ENCODE measurements at regions not wholly inside any gene's neighbourhood (a gene's known extent, or its start where the extent isn't known, plus 50 kb on each side); places are given as distances from the start of the nearest gene placed in this dataset.
"Not testable (repeated sequence)": the region's sequence is repeated elsewhere in the genome, so short reads cannot be mapped to it uniquely, and the experiment has no call there.

- in situ Hi-C loops (cut with MboI; ENCODE audit: low sequenced_read_pairs): loop anchor here (10.0 kb wide), 1 partner anchor 50 kb away; no protein-coding TSS in a partner anchor
- not testable (repeated sequence) for H3K4me3 ChIP-seq; DNase-seq (ENCODE audit: low spot score in 2 of 2)
These were observed 78.4 kb downstream of the TMEM121 start for GRCh38 chr14:105604531-105605463.

GRCh38 chr14:105605464-105606304, 79.3 kb downstream of the TMEM121 start:
- DNase-seq (ENCODE audit: low spot score in 2 of 2): no peak

More at GRCh38 chr14:105604531-105605463, 78.4 kb downstream of the TMEM121 start:
- H3K27me3 ChIP-seq (ENCODE audit: low read depth); H3K4me1 ChIP-seq; H3K9me3 ChIP-seq; H3K36me3 ChIP-seq (replicated peaks): not testable (repeated sequence)

GRCh38 chr14:105606305-105606975, 80.1 kb downstream of the TMEM121 start:
- H3K9me3 ChIP-seq; DNase-seq (ENCODE audit: low spot score in 2 of 2); H3K4me3 ChIP-seq; H3K36me3 ChIP-seq (replicated peaks); H3K4me1 ChIP-seq; H3K27me3 ChIP-seq (ENCODE audit: low read depth): not testable (repeated sequence)
- in situ Hi-C loops (cut with MboI; ENCODE audit: low sequenced_read_pairs): loop anchor here (10.0 kb wide), 1 partner anchor 48 kb away; no protein-coding TSS in a partner anchor

More at GRCh38 chr14:105605464-105606304, 79.3 kb downstream of the TMEM121 start:
- H3K27me3 ChIP-seq (ENCODE audit: low read depth): no peaks in the 10 kb centered on the region
- no peaks in the 10 kb centered on the region for H3K36me3 ChIP-seq (replicated peaks)
- H3K9me3 ChIP-seq: no peaks in the 10 kb centered on the region
- no peak overlapping the region for H3K4me3 ChIP-seq
- in situ Hi-C loops (cut with MboI; ENCODE audit: low sequenced_read_pairs): loop anchor here (10.0 kb wide), 1 partner anchor 49 kb away; no protein-coding TSS in a partner anchor
- H3K4me1 ChIP-seq: no peaks in the 10 kb centered on the region

- in situ Hi-C loops (cut with MboI; ENCODE audit: low sequenced_read_pairs): loop anchor here (10.0 kb wide), 1 partner anchor 48 kb away; no protein-coding TSS in a partner anchor
These were observed 80.6 kb downstream of the TMEM121 start for GRCh38 chr14:105607025-105607424.

GRCh38 chr14:105614987-105615386, 88.6 kb downstream of the TMEM121 start:
- not testable (repeated sequence) for H3K27me3 ChIP-seq (ENCODE audit: low read depth); H3K4me1 ChIP-seq
- in situ Hi-C loops (cut with MboI; ENCODE audit: low sequenced_read_pairs): loop anchor here (10.0 kb wide), 1 partner anchor 150 kb away; no protein-coding TSS in a partner anchor

More at GRCh38 chr14:105607025-105607424, 80.6 kb downstream of the TMEM121 start:
- not testable (repeated sequence) for H3K4me3 ChIP-seq; H3K36me3 ChIP-seq (replicated peaks); H3K27me3 ChIP-seq (ENCODE audit: low read depth); H3K9me3 ChIP-seq; H3K4me1 ChIP-seq; DNase-seq (ENCODE audit: low spot score in 2 of 2)

GRCh38 chr14:105615986-105616801, 89.8 kb downstream of the TMEM121 start:
- not testable (repeated sequence) for DNase-seq (ENCODE audit: low spot score in 2 of 2); H3K27me3 ChIP-seq (ENCODE audit: low read depth); H3K4me3 ChIP-seq; H3K9me3 ChIP-seq; H3K4me1 ChIP-seq; H3K36me3 ChIP-seq (replicated peaks)
- in situ Hi-C loops (cut with MboI; ENCODE audit: low sequenced_read_pairs): loop anchor here (10.0 kb wide), 1 partner anchor 149 kb away; no protein-coding TSS in a partner anchor

More at GRCh38 chr14:105614987-105615386, 88.6 kb downstream of the TMEM121 start:
- DNase-seq (ENCODE audit: low spot score in 2 of 2); H3K4me3 ChIP-seq; H3K9me3 ChIP-seq; H3K36me3 ChIP-seq (replicated peaks): not testable (repeated sequence)

GRCh38 chr14:105616802-105617192, 90.4 kb downstream of the TMEM121 start:
- Histone ChIP-seq H3K27me3 (ENCODE audit: low read depth) (0 out of 2 replicates have a peak, but pooled peaks cover 3% of the 10 kb centered on the region), H3K36me3 (replicated peaks) (no peaks in the 10 kb centered on the region), H3K9me3 (no peaks in the 10 kb centered on the region), H3K4me1 (no peaks in the 10 kb centered on the region), H3K4me3 (no peak overlapping the region)
- DNase-seq (ENCODE audit: low spot score in 2 of 2): no peak
- in situ Hi-C loops (cut with MboI; ENCODE audit: low sequenced_read_pairs): loop anchor here (10.0 kb wide), 1 partner anchor 148 kb away; no protein-coding TSS in a partner anchor

GRCh38 chr14:105617201-105617777, 90.9 kb downstream of the TMEM121 start:
- Histone ChIP-seq H3K4me1 (no peaks in the 10 kb centered on the region), H3K9me3 (no peaks in the 10 kb centered on the region), H3K4me3 (no peak overlapping the region), H3K27me3 (ENCODE audit: low read depth) (0 out of 2 replicates have a peak, but pooled peaks cover 3% of the 10 kb centered on the region), H3K36me3 (replicated peaks) (no peaks in the 10 kb centered on the region)
- in situ Hi-C loops (cut with MboI; ENCODE audit: low sequenced_read_pairs): loop anchor here (10.0 kb wide), 1 partner anchor 148 kb away; no protein-coding TSS in a partner anchor
- no peak for DNase-seq (ENCODE audit: low spot score in 2 of 2)

- H3K27me3 ChIP-seq (ENCODE audit: low read depth); H3K4me1 ChIP-seq; H3K36me3 ChIP-seq (replicated peaks); DNase-seq (ENCODE audit: low spot score in 2 of 2); H3K4me3 ChIP-seq; H3K9me3 ChIP-seq: not testable (repeated sequence)
- in situ Hi-C loops (cut with MboI; ENCODE audit: low sequenced_read_pairs): loop anchor here (10.0 kb wide), 1 partner anchor 147 kb away; no protein-coding TSS in a partner anchor
These were observed 91.4 kb downstream of the TMEM121 start for GRCh38 chr14:105617805-105618204.

GRCh38 chr14:105619324-105619723, 92.9 kb downstream of the TMEM121 start:
- H3K4me1 ChIP-seq; H3K27me3 ChIP-seq (ENCODE audit: low read depth); H3K9me3 ChIP-seq; H3K36me3 ChIP-seq (replicated peaks); DNase-seq (ENCODE audit: low spot score in 2 of 2); H3K4me3 ChIP-seq: not testable (repeated sequence)
- in situ Hi-C loops (cut with MboI; ENCODE audit: low sequenced_read_pairs): loop anchor here (10.0 kb wide), 1 partner anchor 145 kb away; no protein-coding TSS in a partner anchor

- in situ Hi-C loops (cut with MboI; ENCODE audit: low sequenced_read_pairs): not testable (repeated sequence)
These were observed 93.9 kb downstream of the TMEM121 start for GRCh38 chr14:105620178-105620864.

More at GRCh38 chr14:105620178-105620864, 93.9 kb downstream of the TMEM121 start:
- not testable (repeated sequence) for H3K36me3 ChIP-seq (replicated peaks); DNase-seq (ENCODE audit: low spot score in 2 of 2); H3K9me3 ChIP-seq; H3K27me3 ChIP-seq (ENCODE audit: low read depth); H3K4me1 ChIP-seq; H3K4me3 ChIP-seq

Data from HAP-1 (cell line).